BE2C (cell line): ENCODE measurements at regions not wholly inside any gene's neighbourhood (a gene's known extent, or its start where the extent isn't known, plus 50 kb on each side); places are given as distances from the start of the nearest gene placed in this dataset.
"Not testable (repeated sequence)": the region's sequence is repeated elsewhere in the genome, so short reads cannot be mapped to it uniquely, and the experiment has no call there.

Experiments used
- DNase-seq: peaks from one replicate; pipeline ENCODE4 v3.0.0-alpha.2; 2020
- H3K27me3 ChIP-seq: fragments of 250-450 bp; sonication (Bioruptor Pico); 2 replicates; pipeline ENCODE4 v1.5.1; 2020; ENCODE audit warnings: mild to moderate bottlenecking
- H3K36me3 ChIP-seq: fragments of 250-450 bp; sonication (Bioruptor Pico); 2 replicates; pipeline ENCODE4 v1.5.1; 2020; ENCODE audit warnings: mild to moderate bottlenecking
- H3K4me1 ChIP-seq: fragments of 250-450 bp; sonication (Bioruptor Pico); 2 replicates; pipeline ENCODE4 v1.5.1; 2020
- H3K4me3 ChIP-seq: 2 replicates; pipeline ENCODE4 v1.5.1; 2011; ENCODE audit warnings: low read depth, low read length
- H3K9me3 ChIP-seq: fragments of 250-450 bp; sonication (Bioruptor Pico); 2 replicates; pipeline ENCODE4 v1.5.1; 2020
- TF ChIP-seq, protein P1 (sequence below): IDR thresholded peaks from 2 replicates; pipeline ENCODE4 v1.5.1; 2012; ENCODE audit warnings: mild to moderate bottlenecking, low read depth, low read length

DNA sequence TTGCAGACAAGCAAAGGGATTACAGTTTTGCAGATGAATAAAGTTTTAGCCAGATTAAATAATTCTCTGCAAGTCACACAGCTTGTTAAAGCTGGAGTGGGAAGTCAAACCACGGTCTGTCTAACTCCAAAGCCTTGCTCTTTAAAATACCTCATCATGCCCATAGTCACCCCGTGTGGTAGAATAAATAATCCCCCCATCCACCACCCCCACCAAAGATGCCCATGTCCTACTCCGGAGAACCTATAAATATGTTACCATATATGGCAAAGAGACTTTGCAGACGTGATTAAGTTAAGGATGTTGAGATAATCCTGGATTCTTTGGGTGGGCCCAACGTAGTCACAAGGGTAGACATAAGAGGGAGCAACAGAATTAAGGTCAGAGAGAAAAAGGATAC lies 118.7 kb downstream of the BEND2 start:
- Histone ChIP-seq H3K27me3 (no peaks in the 10 kb centered on the region; the same call in 1 of the 2 replicates), H3K9me3 (no peaks in the 10 kb centered on the region), H3K4me1 (no peaks in the 10 kb centered on the region), H3K4me3 (no peak overlapping the region), H3K36me3 (no peaks in the 10 kb centered on the region)
- TF ChIP-seq, protein P1, sequence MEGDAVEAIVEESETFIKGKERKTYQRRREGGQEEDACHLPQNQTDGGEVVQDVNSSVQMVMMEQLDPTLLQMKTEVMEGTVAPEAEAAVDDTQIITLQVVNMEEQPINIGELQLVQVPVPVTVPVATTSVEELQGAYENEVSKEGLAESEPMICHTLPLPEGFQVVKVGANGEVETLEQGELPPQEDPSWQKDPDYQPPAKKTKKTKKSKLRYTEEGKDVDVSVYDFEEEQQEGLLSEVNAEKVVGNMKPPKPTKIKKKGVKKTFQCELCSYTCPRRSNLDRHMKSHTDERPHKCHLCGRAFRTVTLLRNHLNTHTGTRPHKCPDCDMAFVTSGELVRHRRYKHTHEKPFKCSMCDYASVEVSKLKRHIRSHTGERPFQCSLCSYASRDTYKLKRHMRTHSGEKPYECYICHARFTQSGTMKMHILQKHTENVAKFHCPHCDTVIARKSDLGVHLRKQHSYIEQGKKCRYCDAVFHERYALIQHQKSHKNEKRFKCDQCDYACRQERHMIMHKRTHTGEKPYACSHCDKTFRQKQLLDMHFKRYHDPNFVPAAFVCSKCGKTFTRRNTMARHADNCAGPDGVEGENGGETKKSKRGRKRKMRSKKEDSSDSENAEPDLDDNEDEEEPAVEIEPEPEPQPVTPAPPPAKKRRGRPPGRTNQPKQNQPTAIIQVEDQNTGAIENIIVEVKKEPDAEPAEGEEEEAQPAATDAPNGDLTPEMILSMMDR = no peak
- no peak for DNase-seq

DNA sequence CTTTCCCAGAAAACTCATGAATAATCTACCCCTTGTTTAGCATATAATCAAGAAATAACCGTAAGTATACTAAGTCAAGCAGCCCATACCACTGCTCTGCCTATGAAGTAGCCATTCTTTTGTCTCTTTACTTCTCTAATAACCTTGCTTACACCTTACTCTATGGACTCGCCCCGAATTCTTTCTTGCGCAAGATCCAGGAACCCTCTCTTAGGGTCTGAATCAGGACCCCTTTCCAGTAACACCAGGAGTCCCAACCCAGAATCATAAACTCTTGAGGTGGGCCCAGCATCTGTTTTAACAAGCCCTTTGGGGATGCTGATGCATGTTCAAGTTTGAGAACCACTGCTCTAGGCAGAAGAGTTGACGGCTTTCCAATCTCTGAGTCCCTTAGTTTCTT lies 119.6 kb downstream of the BEND2 start:
- DNase-seq = no peak
- no peak overlapping the region for H3K4me3 ChIP-seq
- TF ChIP-seq, protein P1 = no peak
- no peaks in the 10 kb centered on the region for H3K4me1 ChIP-seq
- no peaks in the 10 kb centered on the region; the same call in 1 of the 2 replicates for H3K27me3 ChIP-seq
- no peaks in the 10 kb centered on the region for H3K36me3 ChIP-seq
- H3K9me3 ChIP-seq = no peaks in the 10 kb centered on the region

DNA sequence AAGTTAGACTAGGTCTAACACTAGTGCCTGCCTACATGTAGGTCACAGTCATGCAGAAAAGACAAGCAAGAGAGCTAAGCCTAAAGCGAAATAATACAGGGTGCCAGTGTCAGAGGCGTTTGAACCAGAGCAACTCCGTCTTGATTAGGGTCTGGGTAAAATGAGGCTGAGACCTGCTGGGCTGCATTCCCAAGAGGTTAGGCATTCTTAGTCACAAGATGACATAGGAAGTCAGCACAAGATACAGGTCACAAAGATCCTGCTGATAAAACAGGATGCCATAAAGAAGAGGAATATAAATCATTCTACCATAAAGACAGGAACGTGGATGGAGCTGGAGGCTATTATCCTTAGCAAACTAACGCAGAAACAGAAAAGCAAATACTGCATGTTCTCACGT lies 120.9 kb downstream of the BEND2 start:
- H3K9me3 ChIP-seq = no peaks in the 10 kb centered on the region
- TF ChIP-seq, protein P1 = no peak
- H3K36me3 ChIP-seq = no peaks in the 10 kb centered on the region
- H3K4me1 ChIP-seq = no peaks in the 10 kb centered on the region
- H3K4me3 ChIP-seq = no peak overlapping the region
- DNase-seq = no peak
- no peaks in the 10 kb centered on the region; the same call in 1 of the 2 replicates for H3K27me3 ChIP-seq

DNA sequence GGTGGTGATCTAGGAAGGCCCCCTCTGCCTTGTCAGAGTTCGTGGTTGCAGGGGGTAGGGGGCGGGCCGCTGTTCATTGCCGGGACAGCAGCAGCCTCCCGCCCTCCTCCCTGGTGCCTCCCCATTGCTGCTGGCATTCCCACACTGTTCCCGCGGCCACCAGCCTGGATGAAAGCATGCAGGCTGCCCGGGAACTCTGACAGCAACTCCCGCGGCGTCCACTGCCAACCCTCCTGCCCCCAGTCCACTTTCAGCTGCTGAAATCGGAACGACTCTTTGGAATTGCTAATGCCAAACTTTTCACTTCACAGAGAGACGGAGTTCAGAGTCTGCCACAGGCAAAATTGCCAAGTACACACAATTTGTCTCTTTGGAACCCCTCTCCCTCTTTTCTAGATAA lies 121.9 kb downstream of the BEND2 start:
- TF ChIP-seq, protein P1 = no peak
- Histone ChIP-seq H3K4me1 (no peaks in the 10 kb centered on the region), H3K9me3 (no peaks in the 10 kb centered on the region), H3K4me3 (no peak overlapping the region), H3K27me3 (no peaks in the 10 kb centered on the region; the same call in 1 of the 2 replicates), H3K36me3 (no peaks in the 10 kb centered on the region)
- no peak for DNase-seq

DNA sequence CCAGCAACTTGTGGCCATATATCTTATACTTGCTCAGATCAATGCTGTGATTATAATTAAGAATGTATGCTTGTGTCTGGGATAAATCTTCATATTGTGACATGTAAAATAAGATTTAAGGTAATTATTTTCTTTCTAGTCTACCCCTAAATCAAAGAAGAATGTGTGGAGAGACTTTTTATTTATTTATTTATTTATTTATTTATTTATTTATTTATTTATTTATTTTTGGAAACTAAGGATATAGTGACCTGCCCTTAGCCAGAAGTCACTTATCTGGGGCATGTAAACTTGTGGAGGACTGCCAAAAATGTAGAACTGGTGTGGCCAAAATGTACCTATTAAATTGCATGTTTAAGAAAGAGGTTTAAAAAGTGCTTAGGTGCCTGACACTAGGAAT lies 144.3 kb downstream of the BEND2 start:
- H3K4me1 ChIP-seq = no peaks in the 10 kb centered on the region

DNA sequence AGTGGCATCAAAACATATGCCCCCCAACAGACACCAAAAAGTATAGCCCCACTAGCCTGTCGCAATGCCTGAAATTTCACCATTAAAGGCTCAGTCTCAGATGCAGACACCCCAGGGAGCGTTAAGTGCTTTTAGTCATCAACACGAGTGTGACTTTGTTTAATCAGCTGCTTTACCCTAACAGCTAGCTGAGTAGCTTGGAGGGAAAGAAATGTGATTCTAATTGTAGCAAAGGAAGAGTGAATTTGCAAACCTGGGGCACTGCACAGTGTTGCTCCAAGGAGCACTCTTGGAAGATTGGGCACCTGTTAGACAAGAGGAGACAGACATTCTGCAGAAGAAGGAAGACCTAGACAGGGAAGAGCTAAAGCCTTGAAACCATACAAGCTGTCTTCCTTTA lies 145.1 kb downstream of the BEND2 start:
- no peaks in the 10 kb centered on the region for H3K4me1 ChIP-seq
- no peaks in the 10 kb centered on the region for H3K9me3 ChIP-seq
- DNase-seq = no peak
- H3K27me3 ChIP-seq = no peaks in the 10 kb centered on the region
- no peaks in the 10 kb centered on the region for H3K36me3 ChIP-seq
- no peak overlapping the region for H3K4me3 ChIP-seq
- TF ChIP-seq, protein P1 = no peak

More for the DNA sequence above, 144.3 kb downstream of the BEND2 start:
- no peaks in the 10 kb centered on the region for H3K36me3 ChIP-seq
- no peak overlapping the region for H3K4me3 ChIP-seq
- no peaks in the 10 kb centered on the region for H3K27me3 ChIP-seq
- DNase-seq = no peak
- TF ChIP-seq, protein P1 = no peak
- H3K9me3 ChIP-seq = no peaks in the 10 kb centered on the region

DNA sequence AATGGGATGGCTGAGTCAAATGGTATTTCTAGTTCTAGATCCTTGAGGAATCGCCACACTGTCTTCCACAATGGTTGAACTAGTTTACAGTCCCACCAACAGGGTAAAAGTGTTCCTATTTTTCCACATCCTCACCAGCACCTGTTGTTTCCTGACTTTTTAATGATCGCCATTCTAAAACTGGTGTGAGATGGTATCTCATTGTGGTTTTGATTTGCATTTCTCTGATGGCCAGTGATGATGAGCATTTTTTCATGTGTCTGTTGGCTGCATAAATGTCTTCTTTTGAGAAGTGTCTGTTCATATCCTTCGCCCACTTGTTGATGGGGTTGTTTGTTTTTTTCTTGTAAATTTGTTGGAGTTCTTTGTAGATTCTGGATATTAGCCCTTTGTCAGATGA lies 152.6 kb downstream of the BEND2 start:
- not testable (repeated sequence) for DNase-seq, H3K9me3 ChIP-seq, H3K4me1 ChIP-seq, H3K4me3 ChIP-seq, H3K27me3 ChIP-seq, H3K36me3 ChIP-seq
